Mesenchymal stem cell (in vitro differentiated cells and primary cell): ENCODE measurements at regions not wholly inside any gene's neighbourhood (a gene's known extent, or its start where the extent isn't known, plus 50 kb on each side); places are given as distances from the start of the nearest gene placed in this dataset.

ENCODE experiments used
- DNase-seq: peaks from one replicate; pipeline ENCODE4 v3.0.0-alpha.2; 2013
- H2AFZ ChIP-seq: one replicate; pipeline ENCODE4 v1.6.1; 2013; ENCODE audit warnings: low read depth, mild to moderate bottlenecking, control low read depth, inconsistent platforms, low read length, moderate library complexity
- H2AK5ac ChIP-seq: 2 replicates; pipeline ENCODE4 v1.6.1; 2013; ENCODE audit warnings: low read length, moderate library complexity, mild to moderate bottlenecking, inconsistent platforms; ENCODE audit not compliant: severe bottlenecking
- H2BK120ac ChIP-seq: one replicate; pipeline ENCODE4 v1.6.1; 2013; ENCODE audit warnings: low read depth, mild to moderate bottlenecking, inconsistent platforms, low read length, moderate library complexity
- H2BK12ac ChIP-seq, 2 experiments: one replicate each; pipeline ENCODE4 v1.6.1; 2013; ENCODE audit warnings: inconsistent platforms in 2 of 2, low read length in 2 of 2, mild to moderate bottlenecking in 2 of 2, moderate library complexity in 2 of 2, control low read depth in 1 of 2
- H2BK15ac ChIP-seq: one replicate; pipeline ENCODE4 v1.6.1; 2013; ENCODE audit warnings: mild to moderate bottlenecking, low read depth, inconsistent platforms; ENCODE audit not compliant: poor library complexity, severe bottlenecking
- H2BK5ac ChIP-seq: 2 replicates; pipeline ENCODE4 v1.6.1; 2013; ENCODE audit warnings: low read depth, mild to moderate bottlenecking, low read length, control low read depth, inconsistent platforms; ENCODE audit not compliant: poor library complexity, severe bottlenecking
- H3K14ac ChIP-seq, 2 experiments: one replicate each; pipeline ENCODE4 v1.6.1; 2013; ENCODE audit warnings: inconsistent platforms in 2 of 2, low read length in 2 of 2, control low read depth in 1 of 2, mild to moderate bottlenecking in 1 of 2, moderate library complexity in 1 of 2
- H3K18ac ChIP-seq, 2 experiments: one replicate each; pipeline ENCODE4 v1.6.1; 2013; ENCODE audit warnings: inconsistent platforms in 2 of 2, low read length in 2 of 2, control low read depth in 1 of 2, low read depth in 1 of 2, mild to moderate bottlenecking in 1 of 2
- H3K23ac ChIP-seq, 2 experiments: one replicate each; pipeline ENCODE4 v1.6.1; 2013; ENCODE audit warnings: inconsistent platforms in 2 of 2, low read length in 2 of 2, mild to moderate bottlenecking in 2 of 2, moderate library complexity in 2 of 2, control low read depth in 1 of 2
- H3K27ac ChIP-seq: 2 replicates; pipeline ENCODE4 v1.5.1; 2013; ENCODE audit warnings: mild to moderate bottlenecking, moderate library complexity, low read length, control low read depth, inconsistent platforms; ENCODE audit not compliant: poor library complexity, severe bottlenecking
- H3K27me3 ChIP-seq, 2 experiments: 2 replicates each; pipeline versions ENCODE4 v1.6.1 to v1.7.0; 2013; ENCODE audit warnings: low read length in 2 of 2, mild to moderate bottlenecking in 2 of 2, moderate library complexity in 2 of 2, control low read depth in 1 of 2, inconsistent platforms in 1 of 2; ENCODE audit not compliant: control insufficient read depth in 1 of 2, insufficient read depth in 1 of 2
- H3K36me3 ChIP-seq, 2 experiments: 2 replicates each; pipeline versions ENCODE4 v1.6.1 to v1.7.0; 2013; ENCODE audit warnings: low read length in 2 of 2, control low read depth in 1 of 2, inconsistent platforms in 1 of 2, low read depth in 1 of 2, mild to moderate bottlenecking in 1 of 2; ENCODE audit not compliant: insufficient read depth in 2 of 2, control insufficient read depth in 1 of 2
- H3K4ac ChIP-seq, 2 experiments: one replicate each; pipeline ENCODE4 v1.6.1; 2013; ENCODE audit warnings: inconsistent platforms in 2 of 2, low read length in 2 of 2, mild to moderate bottlenecking in 2 of 2, moderate library complexity in 2 of 2, control low read depth in 1 of 2, low read depth in 1 of 2
- H3K4me1 ChIP-seq: 2 replicates; pipeline ENCODE4 v1.6.1; 2013; ENCODE audit warnings: low read depth, low read length, control low read depth; ENCODE audit not compliant: control insufficient read depth, insufficient read depth
- H3K4me2 ChIP-seq: 2 replicates; pipeline ENCODE4 v1.6.1; 2013; ENCODE audit warnings: low read length, mild to moderate bottlenecking, inconsistent platforms; ENCODE audit not compliant: poor library complexity, severe bottlenecking
- H3K4me3 ChIP-seq, 2 experiments: 2 replicates each; pipeline versions ENCODE4 v1.5.1 to v1.7.0; 2013; ENCODE audit warnings: low read length in 2 of 2, mild to moderate bottlenecking in 2 of 2, control low read depth in 1 of 2, low read depth in 1 of 2; ENCODE audit not compliant: insufficient read depth in 1 of 2
- H3K79me1 ChIP-seq: replicated peaks from 2 replicates; pipeline ENCODE4 v1.6.1; 2013; ENCODE audit warnings: mild to moderate bottlenecking, control low read depth, low read length, inconsistent platforms; ENCODE audit not compliant: poor library complexity, severe bottlenecking
- H3K9ac ChIP-seq: 2 replicates; pipeline ENCODE4 v1.7.0; 2013; ENCODE audit warnings: mild to moderate bottlenecking, low read length, moderate library complexity
- H3K9me3 ChIP-seq: 2 replicates; pipeline ENCODE4 v1.7.0; 2013; ENCODE audit warnings: mild to moderate bottlenecking, low read length; ENCODE audit not compliant: control insufficient read depth
- H4K8ac ChIP-seq: one replicate; pipeline ENCODE4 v1.6.1; 2013; ENCODE audit warnings: inconsistent platforms, mild to moderate bottlenecking, low read length, moderate library complexity
- H4K91ac ChIP-seq: one replicate; pipeline ENCODE4 v1.6.1; 2013; ENCODE audit warnings: mild to moderate bottlenecking, low read length, inconsistent platforms
- WGBS: methylation state at CpG from one replicate; pipeline ENCODE4 v1.1.7; 2013; ENCODE audit warnings: mixed read lengths; 5-methylcytosine and 5-hydroxymethylcytosine counted together

GRCh38 chr3:22523925-22524324 is 679.2 kb upstream of the UBE2E2 start:
- Histone ChIP-seq H2BK5ac (no peak overlapping the region), H3K9ac (no peak overlapping the region), H3K4me3 (no peak overlapping the region), H3K79me1 (no peaks in the 10 kb centered on the region), H4K8ac (no peak overlapping the region), H3K23ac (no peak overlapping the region), H2BK12ac (no peak overlapping the region), H3K14ac (no peak overlapping the region), H2AFZ (no peak overlapping the region), H3K36me3 (no peaks in the 10 kb centered on the region), H3K27ac (no peak overlapping the region), H4K91ac (no peak overlapping the region), H3K18ac (no peak overlapping the region), H2BK15ac (no peak overlapping the region), H3K27me3 (no peaks in the 10 kb centered on the region), H3K4me1 (no peaks in the 10 kb centered on the region), H3K4ac (no peak overlapping the region), H2AK5ac (no peak overlapping the region), H2BK120ac (no peak overlapping the region), H3K9me3 (peaks cover 1% of the 10 kb centered on the region), H3K4me2 (no peak overlapping the region)
- WGBS, result no CpG with 5 or more reads among the region's 3 CpGs
- DNase-seq, result no peak

GRCh38 chr3:22526266-22526837 is 676.8 kb upstream of the UBE2E2 start:
- H2AK5ac ChIP-seq, result no peak overlapping the region
- WGBS, result no CpG with 5 or more reads among the region's 1 CpG
- H3K4me3 ChIP-seq, result no peak overlapping the region
- no peaks in the 10 kb centered on the region for H3K79me1 ChIP-seq
- H3K27me3 ChIP-seq, result no peaks in the 10 kb centered on the region
- H3K36me3 ChIP-seq, result no peaks in the 10 kb centered on the region
- no peak overlapping the region for H4K91ac ChIP-seq
- no peaks in the 10 kb centered on the region for H3K9me3 ChIP-seq
- DNase-seq, result no peak
- H2BK12ac ChIP-seq, result no peak overlapping the region
- H3K4me1 ChIP-seq, result no peaks in the 10 kb centered on the region
- H3K4ac ChIP-seq, result no peak overlapping the region
- no peak overlapping the region for H2BK120ac ChIP-seq
- H2BK5ac ChIP-seq, result no peak overlapping the region
- H3K27ac ChIP-seq, result no peak overlapping the region
- H3K23ac ChIP-seq, result no peak overlapping the region
- no peak overlapping the region for H3K18ac ChIP-seq
- H3K14ac ChIP-seq, result no peak overlapping the region
- H3K4me2 ChIP-seq, result no peak overlapping the region
- H3K9ac ChIP-seq, result no peak overlapping the region
- no peak overlapping the region for H2AFZ ChIP-seq
- H2BK15ac ChIP-seq, result no peak overlapping the region
- H4K8ac ChIP-seq, result no peak overlapping the region

- Histone ChIP-seq H3K9ac (no peak overlapping the region), H3K4ac (no peak overlapping the region), H3K79me1 (no peaks in the 10 kb centered on the region), H3K14ac (no peak overlapping the region), H3K27me3 (no peaks in the 10 kb centered on the region), H3K27ac (no peak overlapping the region), H2AK5ac (no peak overlapping the region), H3K23ac (no peak overlapping the region), H3K36me3 (no peaks in the 10 kb centered on the region), H2BK120ac (no peak overlapping the region), H3K4me1 (peaks cover 4% of the 10 kb centered on the region), H2BK15ac (no peak overlapping the region), H2BK5ac (no peak overlapping the region), H4K91ac (no peak overlapping the region), H4K8ac (no peak overlapping the region), H3K4me2 (no peak overlapping the region), H3K4me3 (no peak overlapping the region), H3K18ac (no peak overlapping the region), H2AFZ (no peak overlapping the region), H2BK12ac (no peak overlapping the region), H3K9me3 (no peaks in the 10 kb centered on the region)
- WGBS, result 13% methylated on average over 1 of the region's 1 CpG
- no peak for DNase-seq
Measured at GRCh38 chr3:22536541-22536940, 666.6 kb upstream of the UBE2E2 start.

GRCh38 chr3:22537560-22537959 is 665.6 kb upstream of the UBE2E2 start:
- H2BK15ac ChIP-seq, result no peak overlapping the region
- H2BK5ac ChIP-seq, result no peak overlapping the region
- no peak overlapping the region for H3K23ac ChIP-seq
- H3K36me3 ChIP-seq, result no peaks in the 10 kb centered on the region
- H3K18ac ChIP-seq, result no peak overlapping the region
- no peak overlapping the region for H4K8ac ChIP-seq
- no peaks in the 10 kb centered on the region for H3K79me1 ChIP-seq
- no peak overlapping the region for H3K9ac ChIP-seq
- no peak overlapping the region for H3K27ac ChIP-seq
- no peaks in the 10 kb centered on the region for H3K9me3 ChIP-seq
- no peak overlapping the region for H4K91ac ChIP-seq
- no peak overlapping the region for H2BK12ac ChIP-seq
- no peak overlapping the region for H2BK120ac ChIP-seq
- no CpG with 5 or more reads among the region's 1 CpG for WGBS
- H3K14ac ChIP-seq, result no peak overlapping the region
- peaks cover 4% of the 10 kb centered on the region for H3K4me1 ChIP-seq
- no peak overlapping the region for H3K4me3 ChIP-seq
- H2AK5ac ChIP-seq, result no peak overlapping the region
- H3K27me3 ChIP-seq, result no peaks in the 10 kb centered on the region
- no peak for DNase-seq
- H3K4ac ChIP-seq, result no peak overlapping the region
- H3K4me2 ChIP-seq, result no peak overlapping the region
- H2AFZ ChIP-seq, result no peak overlapping the region
